ENCODE measurements at regions not wholly inside any gene's neighbourhood (a gene's known extent, or its start where the extent isn't known, plus 50 kb on each side); places are given as distances from the start of the nearest gene placed in this dataset.

DNA sequence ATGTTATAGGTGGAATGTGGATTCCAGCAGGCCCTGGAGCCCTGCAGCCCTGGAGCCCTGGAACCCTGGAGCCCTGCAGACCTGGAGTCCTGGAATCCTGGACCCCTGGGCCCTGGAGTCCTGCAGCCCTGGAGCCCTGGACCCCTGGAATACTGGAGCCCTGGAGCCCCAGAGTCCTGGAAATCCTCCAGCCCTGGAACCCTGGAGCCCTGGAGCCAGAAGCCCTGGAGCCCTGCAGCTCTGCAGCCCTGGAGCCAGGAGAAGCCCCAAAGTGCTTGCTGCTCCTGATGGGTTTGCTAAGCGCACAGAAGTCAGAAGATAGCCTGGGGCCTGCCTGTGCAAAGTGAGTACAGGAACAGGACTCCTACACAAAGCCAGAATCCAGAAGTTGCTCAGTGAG is 223.1 kb upstream of the PDE10A start:
- TF ChIP-seq, protein P1, sequence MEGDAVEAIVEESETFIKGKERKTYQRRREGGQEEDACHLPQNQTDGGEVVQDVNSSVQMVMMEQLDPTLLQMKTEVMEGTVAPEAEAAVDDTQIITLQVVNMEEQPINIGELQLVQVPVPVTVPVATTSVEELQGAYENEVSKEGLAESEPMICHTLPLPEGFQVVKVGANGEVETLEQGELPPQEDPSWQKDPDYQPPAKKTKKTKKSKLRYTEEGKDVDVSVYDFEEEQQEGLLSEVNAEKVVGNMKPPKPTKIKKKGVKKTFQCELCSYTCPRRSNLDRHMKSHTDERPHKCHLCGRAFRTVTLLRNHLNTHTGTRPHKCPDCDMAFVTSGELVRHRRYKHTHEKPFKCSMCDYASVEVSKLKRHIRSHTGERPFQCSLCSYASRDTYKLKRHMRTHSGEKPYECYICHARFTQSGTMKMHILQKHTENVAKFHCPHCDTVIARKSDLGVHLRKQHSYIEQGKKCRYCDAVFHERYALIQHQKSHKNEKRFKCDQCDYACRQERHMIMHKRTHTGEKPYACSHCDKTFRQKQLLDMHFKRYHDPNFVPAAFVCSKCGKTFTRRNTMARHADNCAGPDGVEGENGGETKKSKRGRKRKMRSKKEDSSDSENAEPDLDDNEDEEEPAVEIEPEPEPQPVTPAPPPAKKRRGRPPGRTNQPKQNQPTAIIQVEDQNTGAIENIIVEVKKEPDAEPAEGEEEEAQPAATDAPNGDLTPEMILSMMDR (IDR thresholded peaks at IDR 0.05) = no peak
- no peak for TF ChIP-seq POLR2A (IDR thresholded peaks at IDR 0.05)

Data from uterus (tissue), 2 donors.